Mesothelial cell of epicardium (in vitro differentiated cells): ENCODE measurements at regions not wholly inside any gene's neighbourhood (a gene's known extent, or its start where the extent isn't known, plus 50 kb on each side); places are given as distances from the start of the nearest gene placed in this dataset.

ENCODE experiments used
- DNase-seq, 2 experiments: peaks; one replicate each; pipeline ENCODE4 v3.0.0; 2021; ENCODE audit warnings: low spot score in 2 of 2; ENCODE audit not compliant: unreplicated experiment in 2 of 2
- H3K27ac Mint-ChIP-seq: 2 replicates; pipeline ENCODE4 v1.8.0; 2021; ENCODE audit warnings: mixed read lengths
- H3K27me3 Mint-ChIP-seq: 2 replicates; pipeline ENCODE4 v1.8.0; 2021; ENCODE audit warnings: low read depth, mixed read lengths
- H3K36me3 Mint-ChIP-seq: 2 replicates; pipeline ENCODE4 v1.8.0; 2021; ENCODE audit warnings: mixed read lengths
- H3K4me1 Mint-ChIP-seq: 2 replicates; pipeline ENCODE4 v1.8.0; 2021; ENCODE audit warnings: mixed read lengths
- H3K4me3 Mint-ChIP-seq: 2 replicates; pipeline ENCODE4 v1.8.0; 2021; ENCODE audit warnings: mild to moderate bottlenecking, moderate library complexity, mixed read lengths
- H3K9me3 Mint-ChIP-seq: 2 replicates; pipeline ENCODE4 v1.8.0; 2021; ENCODE audit warnings: mixed read lengths
- TF ChIP-seq, protein P1 (sequence below): fragments of 200-600 bp; sonication (generic); IDR thresholded peaks from one replicate; pipeline ENCODE4 v1.5.0; 2021; ENCODE audit warnings: antibody characterized with exemption; ENCODE audit not compliant: unreplicated experiment

DNA sequence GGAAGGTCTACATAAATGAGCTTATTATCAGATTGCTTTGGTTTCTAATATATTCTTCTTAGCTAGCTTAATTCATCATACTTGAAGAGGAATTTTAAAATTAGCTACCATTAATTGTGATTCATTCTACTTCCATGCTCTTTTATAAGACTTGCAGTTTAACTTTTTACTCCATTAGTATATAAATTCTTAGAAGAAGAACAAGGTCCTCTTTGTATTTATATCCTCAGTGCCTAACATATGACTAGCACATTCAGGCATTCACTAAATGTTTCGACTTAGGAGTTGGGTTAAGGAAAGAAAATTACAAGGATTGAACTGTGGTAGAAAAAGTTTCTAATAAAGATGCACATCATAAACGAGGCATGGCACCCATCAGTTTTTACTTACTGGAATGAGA lies 1135.5 kb downstream of the JRKL start:
- TF ChIP-seq, protein P1, sequence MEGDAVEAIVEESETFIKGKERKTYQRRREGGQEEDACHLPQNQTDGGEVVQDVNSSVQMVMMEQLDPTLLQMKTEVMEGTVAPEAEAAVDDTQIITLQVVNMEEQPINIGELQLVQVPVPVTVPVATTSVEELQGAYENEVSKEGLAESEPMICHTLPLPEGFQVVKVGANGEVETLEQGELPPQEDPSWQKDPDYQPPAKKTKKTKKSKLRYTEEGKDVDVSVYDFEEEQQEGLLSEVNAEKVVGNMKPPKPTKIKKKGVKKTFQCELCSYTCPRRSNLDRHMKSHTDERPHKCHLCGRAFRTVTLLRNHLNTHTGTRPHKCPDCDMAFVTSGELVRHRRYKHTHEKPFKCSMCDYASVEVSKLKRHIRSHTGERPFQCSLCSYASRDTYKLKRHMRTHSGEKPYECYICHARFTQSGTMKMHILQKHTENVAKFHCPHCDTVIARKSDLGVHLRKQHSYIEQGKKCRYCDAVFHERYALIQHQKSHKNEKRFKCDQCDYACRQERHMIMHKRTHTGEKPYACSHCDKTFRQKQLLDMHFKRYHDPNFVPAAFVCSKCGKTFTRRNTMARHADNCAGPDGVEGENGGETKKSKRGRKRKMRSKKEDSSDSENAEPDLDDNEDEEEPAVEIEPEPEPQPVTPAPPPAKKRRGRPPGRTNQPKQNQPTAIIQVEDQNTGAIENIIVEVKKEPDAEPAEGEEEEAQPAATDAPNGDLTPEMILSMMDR = no peak
- H3K27ac Mint-ChIP-seq = no peak overlapping the region

DNA sequence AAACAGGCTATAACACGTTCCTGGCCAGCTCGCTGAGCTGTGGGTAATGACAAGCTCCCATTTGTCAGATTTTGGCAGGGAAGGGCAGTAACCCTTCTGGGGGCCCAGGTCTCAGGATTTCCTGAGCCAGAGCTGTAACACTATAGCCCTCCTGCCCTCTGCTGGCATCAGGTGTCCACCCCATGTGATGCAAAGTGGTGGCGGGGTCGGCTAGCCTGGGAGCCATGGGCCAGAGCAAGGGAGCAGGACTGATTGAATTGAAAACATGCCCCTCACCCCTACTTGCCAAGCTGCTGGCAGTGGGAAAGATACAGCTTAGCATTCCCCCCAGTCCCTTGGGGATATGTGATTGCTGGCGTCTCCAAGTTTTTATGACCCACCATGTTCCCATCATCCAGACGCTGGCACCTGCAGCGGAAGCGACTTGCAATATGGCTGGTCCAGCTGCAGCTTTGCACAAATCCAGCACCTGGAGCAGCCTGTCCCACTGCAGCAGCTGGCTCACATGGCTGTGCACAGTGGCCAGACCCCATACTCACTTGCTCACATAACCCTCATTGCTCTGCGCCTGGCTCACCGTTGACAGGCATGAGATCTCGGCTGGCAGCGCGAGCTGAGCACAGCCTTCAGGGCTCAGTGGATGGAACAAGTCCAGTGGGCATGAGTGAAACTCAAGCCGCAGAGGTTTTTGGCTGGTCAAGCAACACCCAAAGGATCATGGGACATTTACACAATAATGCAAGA lies 1147.8 kb downstream of the JRKL start:
- no peak for DNase-seq
- Mint-ChIP-seq H3K9me3 (peaks cover 33% of the 10 kb centered on the region), H3K27me3 (no peaks in the 10 kb centered on the region), H3K36me3 (peaks cover 5% of the 10 kb centered on the region), H3K27ac (no peak overlapping the region), H3K4me1 (no peaks in the 10 kb centered on the region), H3K4me3 (no peak overlapping the region)
- TF ChIP-seq, protein P1 = no peak

More for the DNA sequence above, 1135.5 kb downstream of the JRKL start:
- Mint-ChIP-seq H3K9me3 (peaks cover 23% of the 10 kb centered on the region), H3K36me3 (peaks cover 2% of the 10 kb centered on the region), H3K27me3 (no peaks in the 10 kb centered on the region), H3K4me1 (no peaks in the 10 kb centered on the region), H3K4me3 (no peak overlapping the region)
- DNase-seq = no peak

DNA sequence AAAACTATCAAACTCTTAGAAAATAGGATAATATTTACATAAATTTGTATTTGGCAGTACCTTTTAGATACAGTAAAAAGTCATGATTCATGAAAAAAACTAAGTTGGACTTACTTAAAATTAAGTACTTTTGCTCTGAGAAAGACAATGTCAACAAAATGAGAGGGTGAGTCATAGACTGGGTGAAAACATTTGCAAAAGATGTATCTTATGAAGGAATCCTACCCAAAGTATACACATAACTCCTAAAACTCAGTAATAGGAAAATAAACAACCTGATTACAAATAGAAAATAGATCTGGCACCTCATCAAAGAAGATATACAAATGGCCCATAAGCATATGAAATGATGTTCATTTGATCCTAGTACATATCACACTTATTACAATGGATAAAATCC lies 1154.6 kb downstream of the JRKL start:
- H3K4me3 Mint-ChIP-seq = no peak overlapping the region
- no peaks in the 10 kb centered on the region for H3K4me1 Mint-ChIP-seq
- H3K9me3 Mint-ChIP-seq = peaks cover 23% of the 10 kb centered on the region
- no peak for DNase-seq
- no peaks in the 10 kb centered on the region for H3K27me3 Mint-ChIP-seq
- H3K36me3 Mint-ChIP-seq = peaks cover 3% of the 10 kb centered on the region
- TF ChIP-seq, protein P1 = no peak
- no peak overlapping the region for H3K27ac Mint-ChIP-seq

DNA sequence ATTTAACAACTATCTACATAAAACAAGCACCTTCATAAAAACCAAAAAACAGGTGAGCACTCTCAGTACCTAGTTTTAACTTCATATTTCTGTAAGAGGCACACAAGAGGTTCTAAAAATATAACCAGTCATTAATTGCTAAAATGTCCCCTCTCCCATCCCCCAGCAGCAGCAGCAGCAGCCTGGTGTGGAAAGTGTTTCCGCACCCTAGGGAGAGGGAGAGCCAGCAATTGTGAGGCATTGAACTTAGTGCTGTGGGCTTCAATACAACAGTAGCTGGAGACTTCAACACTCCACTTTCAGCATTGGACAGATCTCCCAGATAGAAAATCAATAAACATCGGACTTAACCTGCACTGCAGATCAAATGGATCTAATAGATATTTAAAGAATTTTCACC lies 1158.5 kb downstream of the JRKL start:
- no peak for DNase-seq
- Mint-ChIP-seq H3K4me1 (no peaks in the 10 kb centered on the region), H3K27me3 (no peaks in the 10 kb centered on the region), H3K36me3 (no peaks in the 10 kb centered on the region), H3K27ac (no peak overlapping the region), H3K9me3 (no peaks in the 10 kb centered on the region), H3K4me3 (no peak overlapping the region)
- TF ChIP-seq, protein P1 = no peak

DNA sequence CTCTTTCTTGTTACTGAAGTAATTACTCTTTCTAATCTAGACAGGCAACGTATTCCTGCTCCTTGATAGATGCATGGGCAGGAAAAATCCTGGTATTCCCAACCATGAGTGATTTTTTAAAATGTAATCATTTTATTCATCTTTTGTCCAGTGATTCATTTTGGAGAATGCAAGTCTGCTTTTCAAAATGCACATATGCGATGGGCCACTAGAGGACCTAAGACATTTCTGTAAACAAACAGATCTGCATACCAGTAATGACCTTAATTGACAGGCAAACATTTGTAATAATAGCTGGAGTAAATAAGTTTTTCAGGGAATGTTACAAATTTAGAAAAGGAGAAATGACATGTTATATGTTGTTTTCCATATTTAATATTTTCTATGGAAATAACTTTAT lies 1167.6 kb downstream of the JRKL start:
- no peak overlapping the region for H3K27ac Mint-ChIP-seq
- H3K36me3 Mint-ChIP-seq = no peaks in the 10 kb centered on the region
- DNase-seq = no peak
- no peak overlapping the region for H3K4me3 Mint-ChIP-seq
- H3K27me3 Mint-ChIP-seq = no peaks in the 10 kb centered on the region
- TF ChIP-seq, protein P1 = no peak
- H3K9me3 Mint-ChIP-seq = no peaks in the 10 kb centered on the region
- H3K4me1 Mint-ChIP-seq = no peaks in the 10 kb centered on the region
